ENCODE measurements at regions not wholly inside any gene's neighbourhood (a gene's known extent, or its start where the extent isn't known, plus 50 kb on each side); places are given as distances from the start of the nearest gene placed in this dataset.

GRCh38 chr1:232301246-232301645, 328.7 kb downstream of the SIPA1L2 start:
- no peak for TF ChIP-seq EZH2 (IDR thresholded peaks at IDR 0.05; ENCODE audit: borderline replicate concordance, low read depth, low read length, poor library complexity, severe bottlenecking)
- TF ChIP-seq CTCF (conservative IDR thresholded peaks at IDR 0.05; ENCODE audit: low read depth, low read length) = no peak
